Activated CD4-positive, alpha-beta T cell treated with anti-CD3 and anti-CD28 coated beads for 48 hours (primary cell): ENCODE measurements at regions not wholly inside any gene's neighbourhood (a gene's known extent, or its start where the extent isn't known, plus 50 kb on each side); places are given as distances from the start of the nearest gene placed in this dataset.

Experiments used
- DNase-seq: peaks from one replicate; pipeline ENCODE4 v3.0.0-alpha.2; 2020

DNA sequence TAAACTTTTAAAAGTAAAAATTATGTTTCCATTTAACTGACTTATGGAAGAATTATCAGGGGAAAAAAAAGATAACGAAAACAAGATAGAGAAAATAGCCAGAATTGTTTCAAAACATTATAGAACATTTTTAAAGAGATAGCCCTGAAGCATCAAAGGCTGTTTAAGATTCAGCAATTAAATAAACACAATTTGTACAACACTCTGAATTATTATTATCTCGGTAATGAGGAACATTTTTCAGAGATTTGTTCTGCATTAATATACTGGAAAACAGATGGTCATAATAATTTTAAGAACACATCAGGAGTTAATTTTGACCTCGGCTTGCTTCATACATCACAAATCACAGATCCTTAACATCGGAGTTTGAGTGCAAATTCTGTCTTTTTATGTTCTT lies 643.8 kb downstream of the SORCS1 start:
- no peak for DNase-seq

DNA sequence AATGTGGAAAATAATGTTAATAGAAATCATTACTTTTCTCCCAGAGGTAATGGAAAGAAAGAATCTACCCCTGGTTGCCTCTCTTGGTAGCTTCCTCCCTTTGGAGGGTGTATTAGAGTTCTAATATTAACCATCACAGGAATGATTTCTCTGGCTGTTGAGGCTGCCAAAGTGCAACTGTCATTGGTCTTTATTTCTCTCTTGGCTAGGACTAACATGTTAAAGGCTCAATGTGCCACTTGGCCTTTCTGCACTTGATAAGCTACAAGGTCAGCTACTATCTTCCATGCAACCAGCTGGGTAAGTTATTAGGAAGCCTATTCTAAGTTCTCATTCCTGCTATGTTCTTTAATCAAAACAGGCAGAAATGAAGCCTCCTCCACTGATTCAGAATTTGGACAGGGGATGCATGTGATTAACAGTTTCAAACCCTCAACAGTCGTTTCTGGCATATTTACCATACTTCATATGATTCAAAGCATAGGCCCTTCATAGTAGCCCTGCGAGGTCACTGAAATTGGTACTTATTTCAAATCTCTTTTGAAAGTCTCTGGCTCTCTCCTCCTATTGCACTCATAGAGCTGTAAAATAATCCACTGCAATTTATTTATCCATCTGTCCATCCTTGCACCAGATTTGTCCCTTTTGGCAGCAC lies 645.0 kb downstream of the SORCS1 start:
- no peak for DNase-seq

DNA sequence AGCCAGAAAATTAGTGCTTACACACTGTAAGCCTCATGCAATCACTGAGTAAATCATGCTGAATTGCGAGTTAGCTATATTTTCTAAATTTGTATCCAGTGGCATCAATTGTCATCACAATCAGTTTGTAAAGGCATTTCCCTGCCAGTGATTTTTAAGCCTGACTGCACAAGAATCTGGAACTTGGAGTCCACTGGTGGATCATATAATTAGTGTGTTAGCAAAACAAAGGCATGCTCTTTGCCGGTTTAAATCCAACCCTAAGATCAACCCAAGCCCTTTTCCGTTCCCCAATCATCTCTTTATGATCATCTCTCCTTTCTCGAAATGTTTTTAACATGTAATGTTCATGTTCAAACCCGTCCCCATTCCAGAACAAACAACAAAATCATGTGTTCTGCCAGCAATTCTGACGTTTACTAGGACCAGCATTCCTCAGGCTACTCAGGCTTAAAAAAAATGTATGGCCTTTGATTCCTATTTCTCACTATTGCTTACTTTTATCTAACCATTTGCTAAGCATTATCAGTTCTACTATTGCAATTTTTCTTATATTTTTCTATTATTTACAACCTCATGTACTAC lies 649.2 kb downstream of the SORCS1 start:
- no peak for DNase-seq

DNA sequence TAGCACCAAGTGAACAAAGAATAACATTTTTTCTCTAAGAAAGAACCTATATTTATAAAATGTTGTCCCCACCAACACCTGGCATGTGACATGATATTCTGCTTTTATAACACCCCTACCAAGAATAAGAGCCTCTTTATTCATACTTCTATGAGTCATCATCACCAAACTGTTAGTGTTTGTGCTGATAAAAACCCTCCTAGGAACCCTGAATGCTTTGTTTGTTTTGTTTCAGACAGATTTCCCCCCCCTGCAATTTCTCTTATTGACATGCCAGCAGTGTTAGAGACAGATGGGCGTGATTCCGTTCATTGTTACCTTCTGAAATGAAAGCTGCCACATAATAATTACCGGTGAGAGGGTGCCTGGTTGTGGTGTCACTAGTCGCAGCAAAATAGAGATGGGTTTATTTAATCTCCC lies 651.1 kb downstream of the SORCS1 start:
- no peak for DNase-seq

DNA sequence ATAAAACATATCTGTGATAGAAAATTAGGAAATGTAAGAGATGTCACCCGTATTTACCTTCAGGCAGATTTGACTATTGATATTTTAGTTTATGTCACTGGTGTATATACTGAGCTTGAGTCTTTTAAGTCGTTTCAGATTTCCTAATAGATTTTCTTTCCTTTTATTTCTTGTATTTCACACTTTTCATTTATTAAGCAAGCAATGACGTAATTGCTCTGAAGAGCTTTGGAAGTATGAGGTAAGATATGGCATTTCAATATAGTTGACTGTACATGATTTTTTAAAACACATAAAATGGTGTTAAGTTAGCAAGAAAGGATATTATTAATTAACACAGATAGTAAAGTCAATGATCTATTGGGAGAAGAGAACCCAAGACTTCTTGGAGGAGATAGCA lies 652.6 kb downstream of the SORCS1 start:
- DNase-seq = no peak

DNA sequence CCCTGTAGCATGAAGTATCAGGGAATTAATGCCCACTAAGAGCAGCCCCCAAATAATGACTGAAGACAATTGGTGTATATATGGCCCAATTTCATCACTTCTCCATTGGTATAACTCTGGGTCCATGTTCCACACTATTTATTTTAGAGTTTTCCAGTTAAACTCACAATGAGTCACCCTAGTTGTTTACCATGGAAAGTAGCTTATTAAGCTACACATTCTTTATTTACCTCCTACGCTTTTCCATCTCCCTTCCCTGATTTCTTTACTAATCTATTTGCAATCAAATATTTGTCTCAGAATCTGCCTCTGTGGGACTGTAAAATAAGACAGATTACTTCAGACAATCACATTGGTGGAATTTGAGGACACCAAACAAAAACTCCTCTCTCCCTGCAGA lies 655.6 kb downstream of the SORCS1 start:
- DNase-seq = no peak

DNA sequence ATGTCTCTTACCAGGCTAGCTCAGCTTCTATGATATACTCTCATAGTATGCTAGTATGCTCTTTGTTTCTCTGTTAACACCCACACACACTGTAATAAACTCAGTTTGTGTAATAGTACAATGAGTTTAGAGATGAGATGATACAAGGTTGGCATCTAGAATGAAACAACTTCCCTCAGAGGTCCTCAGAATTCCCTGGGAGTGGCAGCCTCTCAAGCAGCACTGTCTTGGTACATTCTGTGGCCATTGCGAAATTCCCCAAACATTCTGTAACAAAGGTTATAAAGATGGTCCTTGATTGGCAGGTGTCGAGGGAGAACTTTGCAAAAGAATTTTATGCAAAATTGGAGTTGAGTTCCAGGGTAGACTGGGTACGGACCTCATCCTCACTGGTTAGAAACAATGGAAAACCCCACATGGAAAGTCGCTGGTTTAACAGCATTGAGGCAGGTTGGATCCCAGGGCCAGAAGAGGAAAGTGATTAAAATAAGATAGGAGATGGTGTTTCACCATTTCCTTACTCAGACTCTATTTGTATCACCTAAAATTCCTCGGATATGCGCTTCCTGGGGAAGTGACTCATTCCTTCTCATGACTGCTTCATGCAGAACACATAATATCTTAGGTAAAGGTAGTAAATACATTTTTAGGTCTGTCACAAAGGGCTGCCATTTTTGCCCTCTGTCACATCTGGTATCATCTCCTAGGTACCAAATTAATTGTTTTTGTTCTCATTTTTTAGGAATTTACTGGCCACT lies 657.8 kb downstream of the SORCS1 start:
- DNase-seq = no peak

DNA sequence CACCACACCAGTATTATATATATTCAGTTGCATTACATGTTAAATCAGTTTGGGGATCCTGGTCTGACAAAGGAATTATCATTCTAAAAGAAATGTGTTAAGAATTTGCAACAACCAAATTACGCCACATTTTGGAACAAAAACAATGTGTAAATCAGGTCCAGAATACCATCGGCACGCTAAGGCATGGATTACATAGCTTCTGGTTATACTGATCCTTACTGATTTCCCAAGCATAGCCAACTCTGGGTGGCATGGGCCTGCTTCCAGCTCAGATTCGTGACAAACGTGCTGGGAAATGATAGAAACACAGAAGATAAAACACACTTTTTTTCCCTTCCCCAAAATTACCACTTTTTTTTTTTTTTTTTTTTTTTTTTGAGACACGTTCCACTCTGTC lies 660.0 kb downstream of the SORCS1 start:
- DNase-seq = no peak

DNA sequence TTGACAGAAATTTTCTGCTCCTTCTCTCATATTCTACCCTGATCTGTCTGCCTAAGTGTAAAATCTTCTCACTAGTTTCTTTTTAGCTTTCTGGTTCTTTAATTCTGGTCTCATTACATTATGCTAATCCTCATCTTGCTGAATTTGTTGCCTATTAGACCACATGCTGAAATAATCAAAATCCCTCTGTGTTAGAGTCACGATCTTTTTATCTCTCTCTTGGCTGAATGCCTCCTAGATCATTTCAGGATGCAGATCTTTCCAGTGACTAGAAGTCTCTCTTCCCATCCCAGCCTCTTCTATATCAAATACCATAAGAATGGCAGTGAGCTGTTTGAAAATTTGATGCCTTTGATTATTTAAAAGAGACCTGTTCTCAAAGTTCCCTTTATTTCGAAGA lies 661.9 kb downstream of the SORCS1 start:
- no peak for DNase-seq

DNA sequence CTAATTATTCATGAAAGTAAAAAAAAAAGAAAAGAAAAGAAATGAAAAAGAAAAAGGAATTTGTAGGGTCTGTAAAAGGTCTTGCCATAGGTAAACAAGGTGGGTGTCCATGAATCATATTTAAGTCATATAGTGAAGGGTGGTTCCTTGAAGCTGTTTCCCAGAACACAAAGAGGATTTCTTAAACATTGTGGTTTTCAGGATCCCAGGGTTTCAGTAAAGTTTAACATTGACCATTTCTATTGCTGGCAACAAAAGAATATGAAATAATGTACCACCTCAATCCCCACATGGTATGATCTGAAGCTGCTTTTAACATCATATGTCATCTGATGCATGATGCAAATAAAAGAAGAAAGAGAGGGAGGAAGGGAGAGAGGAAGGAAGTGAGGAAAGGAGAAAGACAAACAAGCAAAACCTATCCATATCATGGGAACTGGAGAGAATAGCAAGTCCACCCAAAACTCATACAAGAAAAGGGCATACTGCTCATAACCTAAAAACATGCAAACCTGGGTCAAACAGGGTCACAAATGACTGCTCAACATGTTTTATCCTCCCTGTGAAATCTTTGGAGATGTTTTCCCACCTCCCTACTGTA lies 663.5 kb downstream of the SORCS1 start:
- DNase-seq = no peak

DNA sequence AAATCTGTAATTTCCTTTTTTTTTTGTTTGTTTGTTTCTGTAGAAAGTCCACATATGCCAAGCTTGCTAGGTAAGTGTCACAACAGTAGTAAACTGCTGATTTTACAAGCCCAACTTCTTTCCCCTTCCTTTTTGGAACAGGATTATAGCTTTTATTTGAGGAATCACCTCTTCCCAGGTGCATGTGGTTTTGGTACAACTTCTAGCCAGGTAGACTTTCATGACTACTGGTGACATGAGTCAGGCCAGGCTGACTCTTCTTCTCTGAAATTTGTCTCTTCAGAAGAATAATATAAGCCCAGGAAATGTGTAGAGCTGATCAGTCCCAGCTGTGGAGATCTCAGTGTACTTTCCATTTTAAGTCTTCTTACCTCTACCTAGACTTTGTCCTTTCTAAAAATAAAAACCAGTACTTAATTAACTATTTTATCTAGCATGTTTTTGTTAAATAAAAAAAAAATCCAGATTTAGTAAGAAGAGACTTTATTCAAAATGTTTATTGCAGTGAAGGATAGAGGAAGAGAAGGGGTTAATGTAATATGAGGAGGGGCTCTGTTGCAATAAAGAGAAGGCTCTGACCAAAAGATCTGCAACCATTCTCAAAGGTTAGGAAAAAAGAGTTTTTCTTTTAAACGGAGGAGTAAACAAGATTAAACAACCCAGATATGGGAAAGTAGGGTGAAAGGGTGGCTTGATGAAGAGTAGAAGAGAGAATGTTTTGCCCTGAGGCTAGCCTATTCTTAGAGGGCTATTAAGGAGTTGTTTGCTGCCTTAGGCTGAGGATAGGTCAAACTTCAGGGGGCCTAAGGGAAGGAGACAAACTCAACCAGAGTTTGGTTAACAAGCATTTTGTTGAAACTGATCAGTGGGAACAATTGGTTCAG lies 664.2 kb downstream of the SORCS1 start:
- DNase-seq = no peak

DNA sequence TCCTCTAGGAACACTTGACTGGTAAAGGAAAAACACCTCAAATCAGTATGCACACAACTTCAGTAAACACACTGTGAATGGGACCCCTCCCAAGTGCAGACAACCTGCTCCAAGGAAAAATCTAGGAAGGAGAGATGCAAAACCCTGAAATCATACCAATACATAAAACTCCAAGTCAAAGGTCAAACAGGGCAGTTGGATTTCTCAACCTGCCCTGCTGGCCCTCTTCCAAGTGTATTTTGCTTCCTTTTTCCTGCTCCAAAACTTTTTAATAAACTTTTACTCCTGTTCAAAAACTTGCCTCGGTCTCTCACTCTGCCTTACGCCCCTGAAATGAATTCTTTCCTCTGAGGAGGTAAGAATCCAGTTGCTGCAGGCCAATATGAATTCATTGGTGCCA lies 665.1 kb downstream of the SORCS1 start:
- DNase-seq = no peak

DNA sequence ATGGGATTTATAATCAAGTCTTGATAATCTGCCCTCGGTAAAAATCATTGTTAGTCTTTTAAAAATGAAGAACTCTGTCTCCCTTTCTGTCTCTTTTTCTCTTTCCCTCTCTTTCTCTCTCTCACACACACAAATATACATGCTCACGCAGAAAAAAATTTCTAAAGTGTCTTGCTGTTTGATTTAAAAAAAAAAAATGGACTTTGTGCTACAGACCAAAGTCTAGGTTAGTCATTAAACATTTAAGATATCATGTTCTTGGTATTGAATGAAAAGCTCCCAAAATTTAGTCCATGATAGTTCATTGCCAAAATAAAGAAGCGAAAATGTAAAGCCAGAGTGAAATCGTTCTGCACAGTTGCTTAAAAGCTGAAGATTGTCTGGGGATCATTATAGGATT lies 665.8 kb downstream of the SORCS1 start:
- DNase-seq = no peak

DNA sequence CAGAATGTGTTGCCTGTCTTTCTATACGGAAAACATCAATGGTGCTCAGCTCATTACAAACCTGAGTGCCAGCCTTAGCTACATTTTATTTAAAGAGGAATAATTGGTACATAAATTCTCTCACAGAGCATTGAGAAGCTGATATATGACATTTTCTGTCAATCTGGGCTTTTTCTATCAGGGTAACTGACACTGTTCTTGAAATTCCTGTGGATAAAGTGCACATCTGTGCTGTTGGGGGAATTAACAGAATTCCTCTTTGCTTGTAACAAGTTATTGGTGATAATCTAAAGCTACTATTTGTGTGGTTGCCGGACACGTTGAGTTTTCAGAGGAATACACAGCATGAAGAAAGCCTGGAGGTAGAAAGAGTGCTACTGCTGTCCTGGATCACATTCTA lies 668.6 kb downstream of the SORCS1 start:
- DNase-seq = no peak

DNA sequence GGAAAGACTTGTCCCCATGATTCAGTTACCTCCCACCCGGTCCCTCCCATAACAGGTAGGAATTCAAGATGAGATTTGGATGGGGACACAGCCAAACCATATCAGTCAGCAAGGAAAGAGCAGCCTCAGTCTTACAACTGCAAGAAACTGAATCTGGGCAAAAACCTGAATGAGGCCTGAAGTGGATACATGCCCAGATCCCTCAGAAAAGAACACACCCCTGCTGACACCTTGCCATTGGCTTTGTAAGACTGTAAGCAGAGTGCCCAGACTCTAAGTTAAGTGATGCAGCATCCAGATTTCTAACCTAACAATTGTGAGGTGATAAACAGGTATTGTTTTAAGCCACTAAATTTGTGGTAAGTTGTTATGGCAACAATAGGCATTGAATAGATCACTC lies 670.8 kb downstream of the SORCS1 start:
- no peak for DNase-seq

DNA sequence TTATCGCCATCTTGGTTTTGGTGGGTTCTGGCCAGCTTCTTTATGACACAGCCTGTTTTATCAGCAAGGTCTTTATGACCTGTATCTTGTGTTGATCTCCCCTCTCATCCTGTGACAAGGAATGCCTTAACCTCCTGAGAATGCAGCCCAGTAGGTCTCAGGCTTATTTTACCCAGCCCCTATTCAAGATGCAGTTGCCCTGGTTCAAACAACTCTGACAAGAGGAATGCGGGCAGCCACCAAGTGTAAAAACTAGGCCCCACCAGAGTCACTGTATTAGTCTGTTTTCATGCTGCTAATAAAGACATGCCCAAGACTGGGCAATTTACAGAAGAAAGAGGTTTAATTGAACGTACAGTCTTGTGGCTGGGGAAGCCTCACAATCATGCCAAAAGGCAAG lies 671.3 kb downstream of the SORCS1 start:
- no peak for DNase-seq

DNA sequence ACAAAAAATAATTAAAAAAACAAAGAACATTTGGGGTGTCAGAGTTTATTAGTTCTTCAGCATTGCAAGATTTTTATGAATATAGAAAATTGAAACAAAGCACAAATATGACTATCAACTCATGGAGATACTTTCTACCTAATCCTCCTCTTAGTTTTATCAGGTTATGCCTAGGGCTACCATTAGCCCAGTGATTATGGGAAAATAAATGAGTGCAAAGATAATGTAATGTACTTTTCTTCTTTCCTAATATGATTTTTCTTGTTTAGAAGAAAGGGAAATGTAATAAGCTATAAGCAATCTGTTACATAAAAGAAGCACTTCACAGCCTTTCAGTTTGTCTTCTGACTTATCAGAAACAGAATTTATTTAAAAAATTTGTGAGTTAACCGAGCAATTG lies 676.8 kb downstream of the SORCS1 start:
- no peak for DNase-seq

DNA sequence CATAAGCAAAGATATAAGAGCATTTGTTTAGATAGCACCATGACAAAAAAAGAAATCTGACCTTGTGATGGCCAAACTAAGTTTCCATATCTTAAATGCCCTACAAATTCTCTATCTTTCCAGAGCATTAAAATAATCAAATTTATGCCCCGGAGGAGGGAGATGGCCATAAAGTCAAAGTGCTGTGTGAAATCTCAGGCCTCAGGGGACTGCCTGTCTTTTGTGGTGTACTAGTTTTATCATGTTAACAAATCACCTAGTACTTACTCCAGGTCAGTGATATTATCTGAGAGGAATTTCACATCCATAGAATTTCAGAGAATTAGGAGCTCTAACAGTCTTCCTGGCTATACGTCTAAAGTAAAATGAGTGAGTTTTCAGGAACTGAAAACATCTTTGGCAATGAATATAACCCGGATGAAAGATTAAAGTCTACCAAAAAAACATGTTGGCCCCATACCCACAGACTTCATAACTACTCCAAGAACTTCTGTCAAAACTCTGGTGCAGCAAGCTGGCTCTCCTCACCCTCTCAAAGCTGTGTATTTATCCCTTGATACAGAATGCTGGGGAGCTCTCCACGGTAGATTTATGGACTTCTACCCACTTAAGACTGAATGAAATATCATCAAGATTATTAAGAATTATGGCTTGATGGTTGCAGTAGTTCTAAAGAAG lies 682.8 kb downstream of the SORCS1 start:
- no peak for DNase-seq

DNA sequence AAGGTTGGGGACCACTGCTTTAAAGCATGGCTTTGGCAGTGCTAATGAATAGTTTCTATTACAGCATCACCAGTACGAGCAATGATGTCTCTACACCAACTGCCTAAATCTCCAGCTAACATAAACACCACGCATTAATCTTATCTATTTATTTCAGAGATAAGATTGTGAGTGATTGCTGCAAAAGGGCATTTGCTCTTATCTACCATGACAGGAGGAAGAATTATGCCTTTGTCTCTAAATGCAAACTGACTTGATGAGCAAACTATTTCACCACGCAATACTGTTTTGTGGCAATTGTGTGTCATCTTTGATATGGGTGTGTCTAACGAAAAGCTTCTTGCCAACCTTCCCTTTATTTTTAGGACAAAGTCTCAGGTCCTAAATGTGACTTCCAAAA lies 684.9 kb downstream of the SORCS1 start:
- no peak for DNase-seq

DNA sequence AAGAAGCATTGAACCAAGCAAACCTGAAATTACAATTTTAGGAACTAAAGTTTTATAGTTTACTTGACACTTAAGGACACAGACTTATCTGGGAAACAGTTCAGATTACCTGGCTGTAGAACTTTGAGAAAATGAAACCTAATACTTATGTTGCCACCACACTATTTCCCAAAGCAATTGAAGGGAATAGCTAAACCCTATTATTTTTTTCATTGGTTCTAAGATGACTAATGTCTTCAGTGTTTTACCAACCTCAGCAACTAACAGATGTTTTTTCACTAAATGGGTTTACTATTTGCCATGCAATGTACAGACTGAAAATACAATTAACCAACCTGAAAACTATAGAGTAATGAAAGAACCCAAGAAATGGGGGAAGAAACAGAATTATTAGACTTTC lies 689.6 kb downstream of the SORCS1 start:
- no peak for DNase-seq

DNA sequence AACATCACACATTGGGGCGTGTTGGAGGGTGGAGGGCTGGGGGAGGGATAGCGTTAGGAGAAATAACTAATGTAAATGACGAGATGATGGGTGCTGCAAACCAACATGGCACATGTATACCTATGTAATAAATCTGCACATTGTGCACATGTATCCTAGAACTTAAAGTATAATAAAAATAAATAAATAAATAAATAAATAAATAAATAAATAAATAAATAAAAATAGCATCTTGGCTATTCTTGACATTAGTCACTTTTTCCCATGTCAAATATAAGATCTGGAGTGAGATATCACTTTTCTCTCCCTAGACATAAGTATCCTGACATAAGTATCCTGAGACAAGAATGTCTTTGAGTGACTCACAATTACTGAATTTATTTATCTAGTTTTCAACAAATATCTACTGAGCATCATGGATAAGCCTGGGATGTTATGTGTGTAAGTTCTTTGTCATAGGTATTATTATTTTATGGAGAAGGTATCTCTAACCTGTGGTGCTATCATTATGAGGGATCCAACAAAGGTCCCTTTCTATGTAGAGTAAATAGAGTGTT lies 691.3 kb downstream of the SORCS1 start:
- DNase-seq = no peak

DNA sequence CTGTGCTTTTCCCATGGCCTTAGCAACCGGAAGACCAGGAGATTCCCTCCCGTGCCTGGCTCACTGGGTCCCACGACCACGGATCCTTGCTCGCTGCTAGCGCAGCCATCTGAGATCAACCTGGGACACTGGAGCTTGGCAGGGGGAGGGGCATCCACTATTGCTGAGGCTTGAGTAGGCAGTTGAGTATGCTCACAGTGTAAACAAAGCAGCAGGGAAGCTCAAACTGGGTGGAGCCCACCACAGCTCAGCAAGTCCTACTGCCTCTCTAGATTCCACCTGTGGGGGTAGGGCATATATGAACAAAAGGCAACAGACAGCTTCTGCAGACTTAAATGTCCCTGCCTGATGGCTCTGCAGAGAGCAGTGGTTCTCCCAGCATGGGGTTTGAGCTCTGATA lies 697.0 kb downstream of the SORCS1 start:
- DNase-seq = no peak
